Neural progenitor cell (in vitro differentiated cells): ENCODE measurements at regions not wholly inside any gene's neighbourhood (a gene's known extent, or its start where the extent isn't known, plus 50 kb on each side); places are given as distances from the start of the nearest gene placed in this dataset.

ENCODE experiments used
- CTCF ChIP-seq: fragments of 200-600 bp; sonication (generic); IDR thresholded peaks from 2 replicates; pipeline ENCODE4 v1.5.1; 2017; ENCODE audit warnings: antibody characterized with exemption, mild to moderate bottlenecking
- EZH2 ChIP-seq: fragments of 200-600 bp; sonication (generic); IDR thresholded peaks from 2 replicates; pipeline ENCODE4 v1.6.1; 2017; ENCODE audit warnings: antibody characterized with exemption, mild to moderate bottlenecking, moderate library complexity
- EZH2phosphoT487 ChIP-seq: fragments of 200-600 bp; sonication (generic); IDR thresholded peaks from 2 replicates; pipeline ENCODE4 v1.6.1; 2017; ENCODE audit warnings: antibody characterized with exemption

GRCh38 chr4:74855879-74856278 is 61.6 kb upstream of the BTC start:
- TF ChIP-seq CTCF (no peak), EZH2 (no peak), EZH2phosphoT487 (no peak)
